HG02852 (cell line): ENCODE measurements at regions not wholly inside any gene's neighbourhood (a gene's known extent, or its start where the extent isn't known, plus 50 kb on each side); places are given as distances from the start of the nearest gene placed in this dataset.

Experiments
- ATAC-seq: cut with Tn5 transposase; IDR thresholded peaks from one replicate; pipeline ENCODE4 v1.9.1; 2021; ENCODE audit warnings: mild to moderate bottlenecking, moderate library complexity; ENCODE audit not compliant: unreplicated experiment

- no peak for ATAC-seq
Measured at GRCh38 chr12:92089559-92089958, 56.1 kb downstream of the BTG1 start.

- no peak for ATAC-seq
Measured at GRCh38 chr12:92088805-92089204, 56.8 kb downstream of the BTG1 start.

DNA sequence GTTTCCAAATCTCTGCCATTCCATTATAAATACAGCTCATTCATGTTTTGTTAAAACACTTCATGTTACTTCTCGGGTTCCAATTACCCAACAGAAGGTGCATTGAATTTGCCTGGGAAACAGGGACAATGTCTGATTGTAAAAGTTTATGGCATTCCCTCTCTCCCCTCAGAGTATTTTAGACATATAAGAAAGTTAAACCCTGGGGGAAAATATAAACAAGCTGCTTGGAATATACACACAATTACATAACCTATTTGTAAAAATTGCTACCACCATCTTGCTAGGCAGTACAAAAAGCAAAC is 60.0 kb downstream of the BTG1 start:
- ATAC-seq, result no peak

- no peak for ATAC-seq
Measured at GRCh38 chr12:92085040-92085735, 60.5 kb downstream of the BTG1 start.

DNA sequence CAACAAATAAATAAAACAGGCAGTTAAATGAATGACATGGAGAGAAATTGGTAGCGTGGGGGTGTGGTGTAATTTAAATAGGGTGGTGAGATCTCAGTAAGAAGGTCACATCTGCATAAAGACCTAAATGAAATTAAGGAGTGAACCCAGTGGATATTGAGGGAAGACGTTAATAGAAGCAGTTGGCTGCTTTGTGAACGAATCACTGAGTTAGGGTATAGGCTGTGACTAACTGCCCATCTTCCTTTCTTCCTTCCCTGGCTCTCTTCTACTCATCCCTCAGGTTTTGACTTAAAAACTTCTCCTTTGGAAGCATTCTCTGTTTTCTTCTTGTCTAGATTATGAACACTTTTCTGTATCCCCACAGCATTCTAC is 64.7 kb downstream of the BTG1 start:
- no peak for ATAC-seq

- ATAC-seq, result no peak
Measured at GRCh38 chr12:92079054-92079385, 66.6 kb downstream of the BTG1 start.

- no peak for ATAC-seq
Measured at GRCh38 chr12:92078167-92079053, 67.2 kb downstream of the BTG1 start.

- ATAC-seq, result no peak
Measured at GRCh38 chr12:92077530-92077929, 68.1 kb downstream of the BTG1 start.

- no peak for ATAC-seq
Measured at GRCh38 chr12:92076101-92076500, 69.5 kb downstream of the BTG1 start.

DNA sequence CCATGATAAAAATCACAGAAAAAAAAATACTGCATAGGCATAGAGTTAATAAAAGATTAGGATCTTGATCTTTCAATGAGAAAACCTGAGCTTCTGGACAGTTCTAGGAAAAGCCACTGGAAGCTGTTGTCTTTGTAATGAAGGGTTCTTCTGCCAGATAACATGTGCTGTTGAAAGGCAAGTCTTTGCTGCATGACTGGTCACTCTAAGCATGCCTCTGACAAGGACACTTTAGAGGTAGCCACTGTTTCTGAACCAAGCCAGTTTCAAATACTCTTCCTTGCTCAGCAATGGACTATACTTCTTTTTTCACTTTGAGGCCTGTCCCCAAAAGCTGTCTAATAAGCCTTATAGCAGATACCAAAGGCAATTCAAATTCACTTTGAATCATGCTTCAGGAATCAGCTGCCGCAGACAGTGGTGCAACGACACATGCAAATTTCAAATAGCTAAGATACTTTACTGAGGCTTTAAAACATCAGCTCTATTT is 70.2 kb downstream of the BTG1 start:
- ATAC-seq, result no peak

DNA sequence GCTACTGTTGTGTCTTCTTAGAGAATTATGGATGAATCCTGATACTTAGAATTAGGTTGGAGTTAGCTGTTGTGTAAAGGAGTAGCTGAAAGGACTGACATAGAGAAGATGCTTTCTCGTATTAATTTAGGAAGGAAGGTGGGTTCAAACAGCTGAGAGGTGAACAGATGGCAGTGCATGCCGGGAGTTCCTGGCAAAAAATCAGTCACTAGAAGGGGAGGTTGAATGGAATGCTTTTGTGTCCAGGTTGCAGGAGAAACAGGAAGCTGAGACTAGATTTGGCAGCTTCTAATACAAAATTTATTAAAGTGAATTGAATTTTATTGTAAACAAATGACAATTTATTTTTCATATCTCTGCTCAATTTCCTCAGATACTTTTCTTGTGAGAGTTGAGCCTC is 70.8 kb downstream of the BTG1 start:
- ATAC-seq, result no peak

- no peak for ATAC-seq
Measured at GRCh38 chr12:92073094-92073493, 72.6 kb downstream of the BTG1 start.

DNA sequence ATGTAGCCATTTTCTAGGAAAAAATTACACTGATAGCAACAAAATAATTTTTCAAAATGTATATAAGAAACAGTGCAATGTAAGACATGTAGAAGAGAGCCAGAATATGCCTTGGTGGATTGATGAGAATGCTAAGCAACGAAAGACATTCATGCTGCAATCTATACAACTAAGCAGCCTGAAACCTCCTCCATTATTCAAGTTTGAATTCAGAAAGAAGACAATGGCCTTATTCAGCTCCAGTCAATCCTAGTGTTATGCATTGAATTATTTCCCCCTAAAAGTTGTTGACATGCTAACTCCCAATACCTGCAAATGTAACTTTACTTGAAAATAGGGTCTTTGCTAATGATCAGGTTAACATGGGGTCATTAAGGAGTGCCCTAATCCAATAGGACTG is 73.5 kb downstream of the BTG1 start:
- ATAC-seq, result no peak

- ATAC-seq, result no peak
Measured at GRCh38 chr12:92070864-92071445, 74.7 kb downstream of the BTG1 start.

DNA sequence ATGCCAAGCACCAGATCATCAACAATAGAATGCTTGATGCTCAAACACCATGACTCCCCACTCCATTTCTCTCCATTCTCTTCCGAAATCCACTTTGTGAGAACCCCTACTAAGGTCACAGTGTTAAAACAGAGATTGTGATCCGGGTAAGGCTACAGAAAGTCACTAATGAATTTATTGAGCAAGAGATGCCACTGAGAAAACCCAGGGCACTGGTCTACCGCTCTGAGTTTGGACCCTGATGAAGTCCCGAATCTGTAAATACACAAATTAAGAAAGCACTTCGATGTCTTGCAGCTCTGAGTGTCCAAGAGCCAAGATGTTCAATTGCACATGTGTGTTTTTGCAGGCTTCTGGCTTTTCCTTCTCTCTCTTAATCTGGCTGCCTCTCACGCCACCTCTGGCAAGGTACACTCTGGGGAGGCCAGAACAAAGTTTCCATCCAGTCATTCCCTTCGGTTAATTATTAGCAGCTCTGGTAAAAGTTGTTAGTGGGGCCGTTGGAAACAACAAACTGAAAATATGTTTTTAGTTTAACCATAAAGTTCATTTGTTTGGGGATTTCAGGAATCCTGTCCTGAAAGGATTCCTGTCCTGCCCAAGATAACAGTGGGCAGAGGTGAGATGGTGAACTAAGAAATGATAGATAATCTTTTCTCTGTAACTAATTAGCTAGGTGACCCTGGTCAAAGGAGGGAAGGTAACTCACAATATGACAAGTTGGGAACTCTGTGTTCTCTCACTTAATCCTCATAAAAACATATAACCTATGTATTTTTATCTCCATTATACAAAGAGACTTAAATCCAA is 75.4 kb downstream of the BTG1 start:
- no peak for ATAC-seq

DNA sequence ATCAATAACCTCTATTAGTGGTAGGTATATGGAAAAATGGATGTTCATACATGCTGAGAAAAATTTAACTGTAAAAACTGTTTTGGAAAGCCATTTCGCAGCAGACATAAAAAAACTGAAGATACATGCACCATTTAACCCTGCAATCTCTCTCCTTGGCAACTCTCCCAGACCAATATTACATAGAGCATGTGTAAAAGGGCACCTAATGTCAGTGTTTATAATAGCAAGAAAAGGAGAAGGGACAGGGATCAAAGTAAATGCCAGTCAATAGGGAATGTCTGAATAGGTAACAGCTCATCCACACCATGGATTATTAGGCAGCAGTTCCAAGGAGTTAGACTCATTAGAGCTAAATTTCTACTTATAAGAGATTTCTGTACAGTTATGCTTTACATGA is 77.2 kb downstream of the BTG1 start:
- ATAC-seq, result no peak

- ATAC-seq, result peak; percentile 40
Measured at GRCh38 chr12:92065639-92066038, 80.0 kb downstream of the BTG1 start.

DNA sequence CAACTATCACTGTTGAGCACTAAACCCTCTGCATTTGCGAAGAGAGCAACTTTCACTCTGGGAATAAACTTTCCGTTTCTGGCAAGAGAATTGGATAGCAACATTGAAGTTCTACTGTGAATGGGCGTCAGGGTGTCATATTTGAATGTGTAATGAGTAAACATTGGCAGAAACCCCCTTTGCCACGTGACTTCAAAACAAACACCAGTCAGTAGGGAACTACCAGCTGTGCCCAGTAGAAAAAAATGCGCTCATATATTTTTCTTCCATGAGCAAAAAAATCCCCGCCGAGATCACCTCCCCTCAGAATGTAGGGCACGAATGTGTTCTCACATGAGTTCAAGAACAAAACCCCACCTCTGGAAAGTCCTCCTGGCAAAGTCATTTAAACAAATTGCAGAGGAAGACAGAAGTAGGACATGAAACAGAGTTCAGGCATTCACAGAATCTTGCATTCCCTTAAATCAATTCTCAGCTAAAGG is 80.6 kb downstream of the BTG1 start:
- peak; percentile 68 for ATAC-seq

DNA sequence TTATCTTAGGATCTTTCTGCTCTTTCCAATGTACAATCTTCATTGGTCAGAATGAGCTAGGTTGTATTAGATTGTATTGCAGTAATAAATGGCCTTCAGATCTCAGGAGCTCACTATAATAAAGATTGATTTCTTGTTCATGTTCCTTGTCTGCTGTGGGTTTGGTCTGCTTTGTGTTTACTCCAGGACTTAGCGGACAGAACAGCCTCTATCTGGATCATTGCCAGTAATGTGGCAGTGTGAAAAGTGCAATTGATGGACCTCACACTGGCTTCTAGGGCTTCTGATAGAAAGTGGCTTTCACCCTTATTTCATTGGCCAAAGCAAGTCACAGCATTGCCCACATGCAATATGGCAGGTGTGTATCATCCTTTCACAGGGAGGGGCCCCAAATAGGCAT is 81.2 kb downstream of the BTG1 start:
- no peak for ATAC-seq

DNA sequence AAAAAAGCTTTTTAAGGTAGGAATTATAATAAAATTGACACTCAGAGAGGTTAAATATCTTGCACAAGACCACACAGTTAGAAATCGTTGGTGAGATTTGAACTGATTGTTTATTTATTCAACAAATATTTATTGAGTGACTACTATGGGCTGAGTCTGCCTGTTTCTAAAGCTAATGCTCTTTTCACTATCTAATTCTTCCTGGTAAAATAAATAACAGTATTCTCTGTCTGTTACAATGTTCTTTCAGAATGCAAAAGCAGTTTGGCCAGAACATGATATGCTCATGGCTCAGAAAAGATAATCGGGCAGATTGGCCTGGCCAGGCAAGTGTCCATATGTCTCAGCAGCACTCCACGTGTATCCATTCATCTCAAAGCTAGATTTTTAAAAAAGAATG is 82.0 kb downstream of the BTG1 start:
- ATAC-seq, result no peak
